ENCODE measurements at regions not wholly inside any gene's neighbourhood (a gene's known extent, or its start where the extent isn't known, plus 50 kb on each side); places are given as distances from the start of the nearest gene placed in this dataset.

DNA sequence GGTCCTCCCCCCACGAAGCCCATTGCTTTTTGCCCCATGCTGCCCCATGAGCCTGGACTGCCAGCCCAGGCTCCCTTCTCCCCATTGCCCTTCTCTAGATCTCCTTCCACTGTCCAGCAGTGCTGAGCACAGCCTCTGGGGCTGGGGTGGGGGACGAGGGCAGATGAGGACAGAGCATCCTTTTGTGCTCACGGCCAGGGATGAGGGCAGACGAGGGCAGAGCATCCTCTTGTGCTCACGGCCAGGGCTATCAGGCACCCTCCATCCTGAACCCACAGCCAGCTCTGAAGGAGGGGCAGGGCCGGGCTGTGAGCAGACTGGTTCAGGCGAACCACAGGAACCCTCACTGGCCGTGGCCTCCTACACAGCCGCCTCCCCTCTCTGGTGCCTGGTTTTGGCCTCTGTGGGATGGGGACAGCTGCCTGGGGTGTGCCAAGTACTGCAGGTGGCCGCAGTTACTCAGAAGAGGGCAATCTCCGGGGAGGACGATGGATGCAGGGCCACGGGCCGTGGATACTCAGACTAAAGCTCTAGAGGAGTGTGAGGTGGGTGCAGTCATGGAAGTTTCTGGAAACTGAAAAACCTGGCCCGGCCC, 1258.8 kb downstream of the BRD1 start:
- Histone ChIP-seq H3K36me3 (ENCODE audit: control insufficient read depth, insufficient read depth, low read length) (no peaks in the 10 kb centered on the region), H3K4me1 (ENCODE audit: control insufficient read depth, insufficient read depth, low read length) (no peaks in the 10 kb centered on the region), H3K27me3 (ENCODE audit: control insufficient read depth, insufficient read depth, low read length) (no peaks in the 10 kb centered on the region), H3K9me3 (ENCODE audit: control insufficient read depth, insufficient read depth, low read depth, low read length) (no peaks in the 10 kb centered on the region), H3K27ac (ENCODE audit: low read length) (no peak overlapping the region), H3K4me3 (ENCODE audit: low read depth in 2 of 2, low read length in 2 of 2) (no peak overlapping the region)
- intact Hi-C loops (cut with micrococcal nuclease; ENCODE audit: unreplicated experiment) (no loop called here), in situ Hi-C loops (cut with HindIII; ENCODE audit: low pct_unique_long_range_greater_than_20kb, low sequenced_read_pairs) (no loop called here)
- CTCF ChIA-PET, result no interaction called here
- no peak for ATAC-seq
- no peak for DNase-seq (ENCODE audit: low read depth, low spot score)
- POLR2A ChIA-PET, result no interaction called here
- no TSS peak for BruUV-seq (replicated peaks)
- TF ChIP-seq, protein P1, sequence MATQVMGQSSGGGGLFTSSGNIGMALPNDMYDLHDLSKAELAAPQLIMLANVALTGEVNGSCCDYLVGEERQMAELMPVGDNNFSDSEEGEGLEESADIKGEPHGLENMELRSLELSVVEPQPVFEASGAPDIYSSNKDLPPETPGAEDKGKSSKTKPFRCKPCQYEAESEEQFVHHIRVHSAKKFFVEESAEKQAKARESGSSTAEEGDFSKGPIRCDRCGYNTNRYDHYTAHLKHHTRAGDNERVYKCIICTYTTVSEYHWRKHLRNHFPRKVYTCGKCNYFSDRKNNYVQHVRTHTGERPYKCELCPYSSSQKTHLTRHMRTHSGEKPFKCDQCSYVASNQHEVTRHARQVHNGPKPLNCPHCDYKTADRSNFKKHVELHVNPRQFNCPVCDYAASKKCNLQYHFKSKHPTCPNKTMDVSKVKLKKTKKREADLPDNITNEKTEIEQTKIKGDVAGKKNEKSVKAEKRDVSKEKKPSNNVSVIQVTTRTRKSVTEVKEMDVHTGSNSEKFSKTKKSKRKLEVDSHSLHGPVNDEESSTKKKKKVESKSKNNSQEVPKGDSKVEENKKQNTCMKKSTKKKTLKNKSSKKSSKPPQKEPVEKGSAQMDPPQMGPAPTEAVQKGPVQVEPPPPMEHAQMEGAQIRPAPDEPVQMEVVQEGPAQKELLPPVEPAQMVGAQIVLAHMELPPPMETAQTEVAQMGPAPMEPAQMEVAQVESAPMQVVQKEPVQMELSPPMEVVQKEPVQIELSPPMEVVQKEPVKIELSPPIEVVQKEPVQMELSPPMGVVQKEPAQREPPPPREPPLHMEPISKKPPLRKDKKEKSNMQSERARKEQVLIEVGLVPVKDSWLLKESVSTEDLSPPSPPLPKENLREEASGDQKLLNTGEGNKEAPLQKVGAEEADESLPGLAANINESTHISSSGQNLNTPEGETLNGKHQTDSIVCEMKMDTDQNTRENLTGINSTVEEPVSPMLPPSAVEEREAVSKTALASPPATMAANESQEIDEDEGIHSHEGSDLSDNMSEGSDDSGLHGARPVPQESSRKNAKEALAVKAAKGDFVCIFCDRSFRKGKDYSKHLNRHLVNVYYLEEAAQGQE (IDR thresholded peaks at IDR 0.05; ENCODE audit: insufficient read depth in 1 of 2, low read depth in 2 of 2, low read length in 1 of 2), result no peak
- TF ChIP-seq, protein P2, sequence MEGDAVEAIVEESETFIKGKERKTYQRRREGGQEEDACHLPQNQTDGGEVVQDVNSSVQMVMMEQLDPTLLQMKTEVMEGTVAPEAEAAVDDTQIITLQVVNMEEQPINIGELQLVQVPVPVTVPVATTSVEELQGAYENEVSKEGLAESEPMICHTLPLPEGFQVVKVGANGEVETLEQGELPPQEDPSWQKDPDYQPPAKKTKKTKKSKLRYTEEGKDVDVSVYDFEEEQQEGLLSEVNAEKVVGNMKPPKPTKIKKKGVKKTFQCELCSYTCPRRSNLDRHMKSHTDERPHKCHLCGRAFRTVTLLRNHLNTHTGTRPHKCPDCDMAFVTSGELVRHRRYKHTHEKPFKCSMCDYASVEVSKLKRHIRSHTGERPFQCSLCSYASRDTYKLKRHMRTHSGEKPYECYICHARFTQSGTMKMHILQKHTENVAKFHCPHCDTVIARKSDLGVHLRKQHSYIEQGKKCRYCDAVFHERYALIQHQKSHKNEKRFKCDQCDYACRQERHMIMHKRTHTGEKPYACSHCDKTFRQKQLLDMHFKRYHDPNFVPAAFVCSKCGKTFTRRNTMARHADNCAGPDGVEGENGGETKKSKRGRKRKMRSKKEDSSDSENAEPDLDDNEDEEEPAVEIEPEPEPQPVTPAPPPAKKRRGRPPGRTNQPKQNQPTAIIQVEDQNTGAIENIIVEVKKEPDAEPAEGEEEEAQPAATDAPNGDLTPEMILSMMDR (IDR thresholded peaks at IDR 0.05), result no peak
- TF ChIP-seq POLR2AphosphoS5 (IDR thresholded peaks at IDR 0.05; ENCODE audit: low read depth, low read length) (no peak), TCF7L2 (IDR thresholded peaks at IDR 0.05; ENCODE audit: low read depth, low read length) (no peak), SIN3A (IDR thresholded peaks at IDR 0.05; ENCODE audit: borderline replicate concordance, insufficient read depth, low read depth, low read length) (no peak)

DNA sequence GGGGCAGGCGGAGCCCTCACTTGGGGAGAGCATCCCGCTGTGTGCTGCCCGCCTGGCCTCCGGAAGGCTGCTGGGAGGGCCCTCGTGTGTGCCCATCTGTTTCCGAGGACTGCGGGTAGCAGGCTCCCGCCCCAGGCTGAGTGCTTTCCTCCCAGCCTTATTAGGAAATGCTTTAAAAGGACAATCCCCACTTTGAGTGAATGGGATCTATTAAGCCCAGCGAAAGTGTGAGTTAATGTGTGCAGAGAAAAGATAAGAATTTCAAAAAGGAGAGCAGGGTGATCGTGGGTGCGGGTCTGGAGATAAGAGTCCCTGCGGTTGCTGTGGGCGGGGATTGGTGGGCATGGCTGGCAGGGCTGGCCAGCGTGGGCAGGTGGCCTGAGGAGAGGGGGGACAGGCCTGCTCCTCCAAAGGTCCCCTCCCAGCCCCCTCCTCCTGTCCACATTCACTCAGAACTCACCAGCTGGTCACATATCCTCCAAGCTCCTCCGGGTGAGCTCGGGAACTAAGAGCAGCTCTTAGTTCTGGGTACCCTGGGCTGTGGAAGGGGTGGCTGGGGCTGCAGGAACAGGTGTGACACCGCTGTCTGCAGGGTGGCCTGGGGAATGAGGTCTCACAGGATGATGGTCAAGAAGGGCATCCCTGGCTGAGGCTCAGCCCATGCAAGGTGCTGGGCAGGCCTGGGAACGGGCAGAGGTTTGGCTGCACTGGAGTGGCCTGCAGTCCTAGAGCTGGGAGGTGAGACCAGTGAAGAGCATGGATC, 1260.3 kb downstream of the BRD1 start:
- in situ Hi-C loops (cut with HindIII; ENCODE audit: low pct_unique_long_range_greater_than_20kb, low sequenced_read_pairs), result no loop called here
- no peak for ATAC-seq
- TF ChIP-seq TCF7L2 (IDR thresholded peaks at IDR 0.05; ENCODE audit: low read depth, low read length), result no peak
- TF ChIP-seq POLR2AphosphoS5 (IDR thresholded peaks at IDR 0.05; ENCODE audit: low read depth, low read length), result no peak
- TF ChIP-seq SIN3A (IDR thresholded peaks at IDR 0.05; ENCODE audit: borderline replicate concordance, insufficient read depth, low read depth, low read length), result no peak
- TF ChIP-seq, protein P1 (IDR thresholded peaks at IDR 0.05; ENCODE audit: insufficient read depth in 1 of 2, low read depth in 2 of 2, low read length in 1 of 2), result no peak
- TF ChIP-seq, protein P2 (IDR thresholded peaks at IDR 0.05), result no peak

More for the DNA sequence above, 1260.3 kb downstream of the BRD1 start:
- H3K9me3 ChIP-seq (ENCODE audit: control insufficient read depth, insufficient read depth, low read depth, low read length), result no peaks in the 10 kb centered on the region
- no TSS peak for BruUV-seq (replicated peaks)
- no peaks in the 10 kb centered on the region for H3K36me3 ChIP-seq (ENCODE audit: control insufficient read depth, insufficient read depth, low read length)
- H3K27ac ChIP-seq (ENCODE audit: low read length), result no peak overlapping the region
- POLR2A ChIA-PET, result no interaction called here
- intact Hi-C loops (cut with micrococcal nuclease; ENCODE audit: unreplicated experiment), result no loop called here
- no peaks in the 10 kb centered on the region for H3K4me1 ChIP-seq (ENCODE audit: control insufficient read depth, insufficient read depth, low read length)
- CTCF ChIA-PET, result no interaction called here
- H3K4me3 ChIP-seq (ENCODE audit: low read depth in 2 of 2, low read length in 2 of 2), result no peak overlapping the region
- H3K27me3 ChIP-seq (ENCODE audit: control insufficient read depth, insufficient read depth, low read length), result no peaks in the 10 kb centered on the region
- DNase-seq (ENCODE audit: low read depth, low spot score), result no peak

All from Panc1 (cell line).